ENCODE measurements at regions not wholly inside any gene's neighbourhood (a gene's known extent, or its start where the extent isn't known, plus 50 kb on each side); places are given as distances from the start of the nearest gene placed in this dataset.

- no peak for DNase-seq (ENCODE audit: low read depth, low spot score)
These were observed 101.9 kb downstream of the MYCN start for GRCh38 chr2:16042201-16042700.

- no peak for DNase-seq (ENCODE audit: low read depth, low spot score)
These were observed 100.1 kb downstream of the MYCN start for GRCh38 chr2:16040271-16041010.

- DNase-seq (ENCODE audit: low read depth, low spot score) = no peak
These were observed 99.5 kb downstream of the MYCN start for GRCh38 chr2:16039823-16040222.

- DNase-seq (ENCODE audit: low read depth, low spot score) = no peak
These were observed 98.7 kb downstream of the MYCN start for GRCh38 chr2:16039055-16039454.

- DNase-seq (ENCODE audit: low read depth, low spot score) = no peak
These were observed 98.3 kb downstream of the MYCN start for GRCh38 chr2:16038621-16039020.

- no peak for DNase-seq (ENCODE audit: low read depth, low spot score)
These were observed 97.6 kb downstream of the MYCN start for GRCh38 chr2:16037808-16038457.

GRCh38 chr2:16036951-16037350 is 96.6 kb downstream of the MYCN start:
- no peak for DNase-seq (ENCODE audit: low read depth, low spot score)

GRCh38 chr2:16035747-16036745 is 95.7 kb downstream of the MYCN start:
- no peak for DNase-seq (ENCODE audit: low read depth, low spot score)

GRCh38 chr2:16034975-16035746 is 94.8 kb downstream of the MYCN start:
- DNase-seq (ENCODE audit: low read depth, low spot score) = no peak

- DNase-seq (ENCODE audit: low read depth, low spot score) = no peak
These were observed 94.0 kb downstream of the MYCN start for GRCh38 chr2:16034151-16034974.

- DNase-seq (ENCODE audit: low read depth, low spot score) = no peak
These were observed 92.6 kb downstream of the MYCN start for GRCh38 chr2:16033032-16033293.

- DNase-seq (ENCODE audit: low read depth, low spot score) = no peak
These were observed 92.1 kb downstream of the MYCN start for GRCh38 chr2:16032282-16033031.

GRCh38 chr2:16031848-16032159 is 91.5 kb downstream of the MYCN start:
- DNase-seq (ENCODE audit: low read depth, low spot score) = no peak

GRCh38 chr2:16031058-16031847 is 90.9 kb downstream of the MYCN start:
- DNase-seq (ENCODE audit: low read depth, low spot score) = no peak

GRCh38 chr2:16030206-16031057 is 90.1 kb downstream of the MYCN start:
- no peak for DNase-seq (ENCODE audit: low read depth, low spot score)

- no peak for DNase-seq (ENCODE audit: low read depth, low spot score)
These were observed 88.3 kb downstream of the MYCN start for GRCh38 chr2:16028644-16029043.

- DNase-seq (ENCODE audit: low read depth, low spot score) = no peak
These were observed 86.6 kb downstream of the MYCN start for GRCh38 chr2:16026816-16027501.

Measured in activated naive CD8-positive, alpha-beta T cell treated with anti-CD3 and anti-CD28 coated beads, Interleukin-2, amount 50 U/mL, for 16 hours (primary cell).